ENCODE measurements at regions not wholly inside any gene's neighbourhood (a gene's known extent, or its start where the extent isn't known, plus 50 kb on each side); places are given as distances from the start of the nearest gene placed in this dataset.
"Not testable (repeated sequence)": the region's sequence is repeated elsewhere in the genome, so short reads cannot be mapped to it uniquely, and the experiment has no call there.

DNA sequence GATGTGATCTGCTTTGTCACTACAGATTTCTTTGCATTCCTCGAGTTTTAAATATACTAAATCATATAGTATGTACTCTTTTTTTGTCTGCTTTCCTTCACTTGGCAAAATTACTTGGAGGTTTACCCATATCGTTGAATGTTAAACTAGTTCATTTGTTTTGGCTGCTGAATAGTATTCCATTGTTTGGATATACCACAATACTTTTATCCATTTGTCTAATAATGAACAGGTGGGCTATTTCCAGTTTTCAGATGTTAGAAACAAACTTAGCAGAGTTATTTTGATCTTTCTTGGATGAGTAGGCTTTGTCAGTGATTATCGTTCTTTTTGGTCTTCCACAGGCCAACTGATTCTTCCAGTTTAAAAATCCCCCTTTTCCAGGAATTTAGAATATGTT, 154.0 kb upstream of the TGFBR2 start:
- Mint-ChIP-seq H3K4me3 (no peak overlapping the region), H3K4me1 (ENCODE audit: low read depth) (peaks cover 9% of the 10 kb centered on the region), H3K27me3 (no peaks in the 10 kb centered on the region), H3K27ac (no peak overlapping the region), H3K9me3 (no peaks in the 10 kb centered on the region), H3K36me3 (ENCODE audit: low read depth) (no peaks in the 10 kb centered on the region)
- intact Hi-C loops (cut with micrococcal nuclease): no loop called here

DNA sequence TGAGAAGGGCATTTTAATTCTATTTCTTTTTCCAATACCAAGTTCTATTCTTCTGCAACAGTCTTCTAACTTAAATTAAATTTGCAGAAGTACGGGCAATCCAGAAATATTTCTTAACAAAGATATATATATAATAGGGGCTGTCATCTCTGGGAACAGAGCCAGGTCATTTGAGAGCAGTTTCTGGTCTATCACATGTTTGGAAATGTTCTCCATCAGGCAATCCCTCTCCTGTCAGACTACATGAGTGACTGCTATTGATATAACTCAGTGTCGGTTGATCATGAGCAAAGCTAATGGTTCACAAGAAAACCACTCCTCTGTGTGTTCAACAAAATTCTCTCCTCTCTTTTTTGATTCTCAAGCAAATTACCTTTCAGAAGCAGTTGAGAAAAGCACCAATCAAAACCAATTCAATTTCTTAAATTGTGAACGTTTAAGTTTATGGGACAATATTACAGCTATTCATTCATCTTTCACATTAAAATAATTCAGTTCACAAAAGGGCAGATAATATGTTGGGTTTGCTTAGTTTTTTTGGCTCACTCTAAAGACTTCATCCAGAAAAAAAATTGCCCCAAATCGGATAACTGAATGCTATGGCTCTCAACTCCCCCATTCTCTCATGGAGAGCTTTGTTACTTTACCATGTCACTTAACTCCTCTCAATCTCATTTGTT, 152.9 kb upstream of the TGFBR2 start:
- no peaks in the 10 kb centered on the region for H3K36me3 Mint-ChIP-seq (ENCODE audit: low read depth)
- intact Hi-C loops (cut with micrococcal nuclease): no loop called here
- H3K9me3 Mint-ChIP-seq: no peaks in the 10 kb centered on the region
- no peak overlapping the region for H3K4me3 Mint-ChIP-seq
- H3K27ac Mint-ChIP-seq: no peak overlapping the region
- peaks cover 16% of the 10 kb centered on the region for H3K4me1 Mint-ChIP-seq (ENCODE audit: low read depth)
- no peaks in the 10 kb centered on the region for H3K27me3 Mint-ChIP-seq

DNA sequence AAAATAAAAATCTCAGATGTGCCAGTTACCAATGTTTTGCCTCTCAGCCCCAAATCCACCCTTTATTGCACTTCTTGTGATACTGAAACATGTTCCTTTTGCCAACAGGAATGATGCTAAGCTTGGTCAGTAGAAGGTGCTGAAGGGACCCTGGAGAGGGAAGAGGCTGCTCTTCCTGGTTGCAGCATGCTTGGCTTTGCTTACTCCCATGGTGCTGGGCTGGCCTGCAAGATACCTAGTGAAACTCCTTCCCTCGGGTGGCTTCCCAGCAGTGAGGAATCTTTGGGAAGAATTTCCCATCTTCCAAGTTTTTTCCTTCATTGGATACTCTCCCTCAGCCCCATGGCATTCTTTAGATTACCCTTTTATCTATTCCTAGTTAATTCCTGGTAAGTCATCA, 151.8 kb upstream of the TGFBR2 start:
- H3K4me3 Mint-ChIP-seq: no peak overlapping the region
- peaks cover 4% of the 10 kb centered on the region for H3K9me3 Mint-ChIP-seq
- no peaks in the 10 kb centered on the region for H3K36me3 Mint-ChIP-seq (ENCODE audit: low read depth)
- no peak overlapping the region for H3K27ac Mint-ChIP-seq
- intact Hi-C loops (cut with micrococcal nuclease): no loop called here
- H3K27me3 Mint-ChIP-seq: no peaks in the 10 kb centered on the region
- H3K4me1 Mint-ChIP-seq (ENCODE audit: low read depth): peaks cover 18% of the 10 kb centered on the region

DNA sequence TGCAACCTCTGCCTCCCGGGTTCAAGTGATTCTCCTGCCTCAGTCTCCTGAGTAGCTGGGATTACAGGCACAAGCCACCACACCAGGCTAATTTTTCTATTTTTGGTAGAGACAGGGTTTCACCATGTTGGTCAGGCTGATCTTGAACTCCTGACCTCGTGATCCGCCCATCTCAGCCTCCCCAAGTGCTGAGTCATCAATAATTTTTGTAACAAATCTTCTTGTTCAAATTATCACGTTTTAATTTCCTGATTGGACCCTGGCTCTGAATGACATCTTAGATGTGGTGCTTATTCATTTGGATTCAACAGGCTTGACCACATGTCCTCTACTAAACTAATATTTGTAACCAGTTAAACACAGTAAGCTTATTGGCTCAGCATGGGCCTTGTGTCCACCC, 151.3 kb upstream of the TGFBR2 start:
- H3K27ac Mint-ChIP-seq; H3K9me3 Mint-ChIP-seq; intact Hi-C loops (cut with micrococcal nuclease); H3K36me3 Mint-ChIP-seq (ENCODE audit: low read depth); H3K27me3 Mint-ChIP-seq; H3K4me3 Mint-ChIP-seq: not testable (repeated sequence)
- peaks cover 18% of the 10 kb centered on the region for H3K4me1 Mint-ChIP-seq (ENCODE audit: low read depth)

DNA sequence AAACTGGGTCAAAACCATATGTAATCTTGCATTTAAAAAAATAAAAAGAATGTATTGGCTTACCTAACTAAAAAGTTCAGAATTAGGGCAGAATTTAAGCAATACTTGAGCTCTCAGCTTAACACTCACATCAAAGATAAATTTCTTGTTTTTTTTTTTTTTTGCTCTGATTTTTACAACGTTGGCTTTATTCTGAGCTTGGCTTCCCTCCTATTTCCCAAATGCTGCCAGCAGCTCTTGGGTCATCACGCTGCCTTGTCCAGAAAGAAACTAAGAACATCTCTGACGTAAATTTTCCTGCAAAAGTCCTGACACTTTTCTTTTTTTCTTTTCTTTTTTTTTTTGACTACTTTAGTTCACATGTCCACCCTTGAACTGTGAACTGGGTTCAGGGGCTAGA, 150.6 kb upstream of the TGFBR2 start:
- H3K27ac Mint-ChIP-seq: no peak overlapping the region
- H3K4me1 Mint-ChIP-seq (ENCODE audit: low read depth): peaks cover 18% of the 10 kb centered on the region
- no peak overlapping the region for H3K4me3 Mint-ChIP-seq
- intact Hi-C loops (cut with micrococcal nuclease): no loop called here
- no peaks in the 10 kb centered on the region for H3K27me3 Mint-ChIP-seq
- no peaks in the 10 kb centered on the region for H3K36me3 Mint-ChIP-seq (ENCODE audit: low read depth)
- peaks cover 13% of the 10 kb centered on the region for H3K9me3 Mint-ChIP-seq

DNA sequence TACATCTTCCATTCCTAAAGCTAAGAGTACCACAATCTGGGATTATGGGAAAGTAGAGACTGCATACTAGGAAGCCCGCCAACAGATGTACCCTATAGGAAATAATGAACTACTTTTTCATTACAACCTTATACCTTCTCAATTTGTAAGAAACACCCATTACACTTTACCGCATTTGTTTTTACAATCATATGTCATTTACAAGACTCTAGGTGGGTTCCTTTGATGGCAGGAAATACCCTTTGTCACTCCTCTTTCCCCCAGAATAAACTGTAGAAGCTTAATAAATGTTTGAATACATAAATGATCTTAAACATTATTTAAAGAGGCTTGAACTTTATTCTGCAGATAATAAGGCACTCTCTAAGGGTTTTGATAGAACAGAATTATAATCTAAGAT, 150.1 kb upstream of the TGFBR2 start:
- Mint-ChIP-seq H3K36me3 (ENCODE audit: low read depth) (no peaks in the 10 kb centered on the region), H3K27me3 (no peaks in the 10 kb centered on the region), H3K27ac (no peak overlapping the region), H3K4me3 (no peak overlapping the region), H3K4me1 (ENCODE audit: low read depth) (peaks cover 18% of the 10 kb centered on the region), H3K9me3 (peaks cover 13% of the 10 kb centered on the region)
- intact Hi-C loops (cut with micrococcal nuclease): no loop called here

DNA sequence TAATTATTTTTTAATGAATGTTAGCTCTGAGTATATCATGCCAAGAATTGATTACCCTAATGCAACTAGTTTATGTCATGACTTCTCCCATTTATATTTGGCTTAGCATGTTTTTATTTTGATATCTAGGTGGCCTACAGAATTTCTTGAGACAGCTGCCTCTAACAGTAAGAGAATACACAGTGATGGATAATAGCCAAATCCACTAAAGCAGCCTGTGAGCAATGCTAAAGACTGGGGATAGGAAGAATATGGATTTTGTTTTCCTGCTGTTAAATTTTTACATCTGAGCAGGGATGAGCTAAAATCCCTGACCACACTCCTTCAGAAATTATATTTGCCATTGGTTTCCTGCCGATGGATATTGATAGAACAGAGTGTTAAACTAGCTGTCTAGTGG, 149.3 kb upstream of the TGFBR2 start:
- H3K36me3 Mint-ChIP-seq (ENCODE audit: low read depth): no peaks in the 10 kb centered on the region
- peaks cover 13% of the 10 kb centered on the region for H3K9me3 Mint-ChIP-seq
- peaks cover 18% of the 10 kb centered on the region for H3K4me1 Mint-ChIP-seq (ENCODE audit: low read depth)
- H3K4me3 Mint-ChIP-seq: no peak overlapping the region
- intact Hi-C loops (cut with micrococcal nuclease): no loop called here
- no peak overlapping the region for H3K27ac Mint-ChIP-seq
- H3K27me3 Mint-ChIP-seq: no peaks in the 10 kb centered on the region

DNA sequence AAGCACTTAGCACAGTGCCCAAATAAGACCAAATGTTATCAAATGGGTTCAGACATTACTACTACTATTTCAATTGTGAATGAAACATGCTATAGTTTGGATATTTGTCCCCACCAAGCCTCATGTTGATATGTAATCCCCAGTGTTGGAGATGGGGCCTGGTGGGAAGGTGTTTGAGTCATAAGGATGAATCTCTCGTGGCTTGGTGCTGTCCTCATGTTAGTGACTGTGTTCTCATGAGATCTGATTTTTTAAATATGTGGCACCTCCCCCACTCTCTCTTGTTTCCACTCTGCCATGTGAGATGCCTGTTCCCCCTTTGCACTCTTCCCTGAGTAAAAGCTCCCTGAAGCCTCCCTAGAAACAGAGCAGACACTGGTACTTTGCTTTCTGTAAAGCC, 148.7 kb upstream of the TGFBR2 start:
- peaks cover 13% of the 10 kb centered on the region for H3K9me3 Mint-ChIP-seq
- no peaks in the 10 kb centered on the region for H3K27me3 Mint-ChIP-seq
- no peaks in the 10 kb centered on the region for H3K36me3 Mint-ChIP-seq (ENCODE audit: low read depth)
- intact Hi-C loops (cut with micrococcal nuclease): no loop called here
- peaks cover 18% of the 10 kb centered on the region for H3K4me1 Mint-ChIP-seq (ENCODE audit: low read depth)
- no peak overlapping the region for H3K4me3 Mint-ChIP-seq
- no peak overlapping the region for H3K27ac Mint-ChIP-seq

DNA sequence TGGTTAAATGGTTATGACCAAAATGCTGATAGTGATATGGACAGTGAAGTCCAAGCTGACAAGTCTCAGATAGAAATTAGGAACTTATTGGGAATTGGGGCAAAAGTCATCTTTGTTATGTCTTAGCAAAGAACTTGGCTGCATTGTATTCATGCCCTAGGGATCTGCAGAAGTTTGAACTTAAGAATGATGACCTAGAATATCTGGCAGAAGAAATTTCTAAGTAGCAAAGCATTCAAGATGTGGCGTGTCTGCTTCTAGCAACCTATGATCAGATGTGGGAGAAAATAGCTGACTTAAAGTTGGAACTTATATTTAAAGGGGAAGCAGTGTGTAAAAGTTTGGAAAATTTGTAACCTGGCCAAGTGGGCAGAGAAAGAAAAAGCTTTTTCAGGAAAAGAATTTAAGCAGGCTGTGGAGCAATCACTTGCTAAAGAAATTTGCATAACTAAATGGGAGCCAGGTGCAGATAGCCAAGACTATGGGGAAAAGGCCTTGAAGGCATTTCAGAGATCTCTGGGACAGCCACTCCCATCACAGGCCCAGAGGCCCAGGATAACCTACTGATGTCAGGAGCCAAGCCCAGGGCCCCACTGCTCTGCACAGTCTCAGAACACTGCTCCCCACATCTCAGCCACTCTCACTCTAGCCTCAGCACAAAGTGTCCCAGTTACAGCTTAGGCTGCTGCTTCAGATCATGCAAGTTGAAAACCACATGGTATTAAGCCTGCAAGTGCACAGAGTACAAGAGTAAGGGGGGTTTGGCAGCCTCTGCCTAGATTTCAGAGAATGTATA, 147.8 kb upstream of the TGFBR2 start:
- H3K27ac Mint-ChIP-seq: no peak overlapping the region
- peaks cover 11% of the 10 kb centered on the region for H3K4me1 Mint-ChIP-seq (ENCODE audit: low read depth)
- H3K27me3 Mint-ChIP-seq: no peaks in the 10 kb centered on the region
- H3K4me3 Mint-ChIP-seq: no peak overlapping the region
- H3K9me3 Mint-ChIP-seq: peaks cover 13% of the 10 kb centered on the region
- intact Hi-C loops (cut with micrococcal nuclease): no loop called here
- no peaks in the 10 kb centered on the region for H3K36me3 Mint-ChIP-seq (ENCODE audit: low read depth)

DNA sequence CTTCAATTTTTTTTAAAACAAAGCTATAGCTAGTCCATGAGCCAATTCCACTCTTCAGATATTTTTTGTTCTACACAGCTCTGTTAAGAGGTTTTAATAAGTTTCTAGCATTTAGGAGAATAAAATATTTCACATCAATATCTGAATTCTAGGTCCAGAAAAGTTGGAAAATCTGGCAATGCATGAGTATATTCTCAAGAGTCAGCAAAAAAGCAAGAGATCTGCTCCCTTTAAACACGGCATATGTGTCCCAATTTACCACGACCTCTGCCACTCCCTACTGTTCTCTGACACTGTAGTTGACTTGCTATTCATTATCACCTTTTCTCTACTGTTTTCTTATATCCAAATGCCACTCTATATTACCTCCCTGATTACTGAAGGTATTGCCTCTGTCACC, 145.1 kb upstream of the TGFBR2 start:
- intact Hi-C loops (cut with micrococcal nuclease): no loop called here
- Mint-ChIP-seq H3K9me3 (peaks cover 13% of the 10 kb centered on the region), H3K4me1 (ENCODE audit: low read depth) (peaks cover 9% of the 10 kb centered on the region), H3K27me3 (no peaks in the 10 kb centered on the region), H3K36me3 (ENCODE audit: low read depth) (no peaks in the 10 kb centered on the region), H3K4me3 (no peak overlapping the region), H3K27ac (no peak overlapping the region)

DNA sequence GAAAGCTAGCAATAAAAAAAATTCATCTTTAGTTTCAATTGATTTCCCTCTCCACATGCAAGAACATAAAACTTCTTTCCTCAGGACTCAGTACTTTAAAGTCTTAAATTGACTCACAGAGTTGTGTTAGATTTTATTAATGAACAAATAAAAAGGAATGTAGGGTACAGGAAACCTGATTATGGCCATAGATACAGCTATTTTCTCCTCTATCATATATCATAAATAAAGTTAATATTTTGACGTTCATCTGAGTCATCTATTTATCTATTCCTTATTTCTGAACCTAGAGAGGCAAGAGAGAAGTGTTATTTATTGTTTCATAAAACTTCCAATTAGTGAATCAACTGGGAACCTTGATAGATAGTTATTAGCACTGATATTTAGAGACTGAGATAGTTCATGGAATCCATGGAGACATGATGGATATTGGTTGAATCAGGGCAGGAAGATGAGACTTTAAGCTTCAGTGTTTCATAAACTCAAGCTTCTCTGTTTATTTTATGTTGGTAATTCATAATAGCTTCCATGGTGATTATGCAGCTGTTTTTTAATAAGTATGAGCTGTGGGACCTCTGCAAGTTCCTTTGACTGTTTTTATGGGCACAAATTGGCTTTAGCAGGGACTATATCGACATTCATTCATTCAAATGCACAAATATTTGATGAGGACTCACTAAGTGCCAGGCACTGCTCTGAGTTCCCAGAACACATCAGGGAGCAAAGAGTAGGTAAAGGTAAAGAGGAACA, 143.5 kb upstream of the TGFBR2 start:
- H3K9me3 Mint-ChIP-seq: peaks cover 13% of the 10 kb centered on the region
- peaks cover 8% of the 10 kb centered on the region for H3K4me1 Mint-ChIP-seq (ENCODE audit: low read depth)
- intact Hi-C loops (cut with micrococcal nuclease): no loop called here
- H3K27ac Mint-ChIP-seq: no peak overlapping the region
- H3K36me3 Mint-ChIP-seq (ENCODE audit: low read depth): no peaks in the 10 kb centered on the region
- no peak overlapping the region for H3K4me3 Mint-ChIP-seq
- H3K27me3 Mint-ChIP-seq: no peaks in the 10 kb centered on the region

DNA sequence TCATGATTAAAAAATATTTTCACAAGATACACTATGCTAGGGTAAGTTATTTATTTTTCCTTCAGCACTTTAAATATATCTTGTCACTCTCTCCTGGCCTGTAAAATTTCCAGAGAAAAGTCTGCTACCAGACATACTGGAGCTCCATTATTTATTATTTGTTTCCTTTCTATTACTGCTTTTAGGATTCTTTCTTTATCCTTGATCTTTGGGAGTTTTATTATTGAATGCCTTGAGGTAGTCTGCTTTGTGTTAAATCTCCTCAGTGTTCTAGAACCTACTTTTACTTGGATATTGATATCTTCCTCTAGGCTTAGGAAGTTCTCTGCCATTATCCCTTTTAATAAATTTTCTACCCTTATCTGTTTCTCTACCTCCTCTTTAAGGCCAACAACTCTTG, 142.0 kb upstream of the TGFBR2 start:
- H3K9me3 Mint-ChIP-seq: peaks cover 12% of the 10 kb centered on the region
- H3K27ac Mint-ChIP-seq: no peak overlapping the region
- no peak overlapping the region for H3K4me3 Mint-ChIP-seq
- no peaks in the 10 kb centered on the region for H3K36me3 Mint-ChIP-seq (ENCODE audit: low read depth)
- H3K4me1 Mint-ChIP-seq (ENCODE audit: low read depth): no peaks in the 10 kb centered on the region
- intact Hi-C loops (cut with micrococcal nuclease): no loop called here
- H3K27me3 Mint-ChIP-seq: no peaks in the 10 kb centered on the region

DNA sequence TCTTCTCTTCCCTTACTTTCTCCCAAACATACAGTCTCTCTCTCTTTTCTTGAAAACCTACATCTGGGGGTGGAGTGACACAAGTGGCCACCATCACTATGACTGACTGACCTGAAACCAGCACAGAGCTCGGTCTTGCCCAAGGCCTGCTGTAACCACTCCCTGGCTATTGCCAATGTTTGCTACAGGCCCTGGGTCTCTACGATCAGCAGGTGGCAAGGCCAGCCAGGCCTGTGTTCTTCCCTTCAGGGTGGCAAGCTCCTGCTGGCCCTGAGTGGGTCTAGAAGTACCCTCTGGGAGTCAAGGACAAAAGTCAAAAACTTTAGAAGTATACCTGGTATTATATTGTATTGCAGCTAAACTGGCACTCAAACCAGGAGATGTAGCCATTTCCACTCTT, 140.9 kb upstream of the TGFBR2 start:
- peaks cover 1% of the 10 kb centered on the region for H3K9me3 Mint-ChIP-seq
- H3K36me3 Mint-ChIP-seq (ENCODE audit: low read depth): no peaks in the 10 kb centered on the region
- no peak overlapping the region for H3K27ac Mint-ChIP-seq
- peaks cover 2% of the 10 kb centered on the region for H3K4me1 Mint-ChIP-seq (ENCODE audit: low read depth)
- intact Hi-C loops (cut with micrococcal nuclease): no loop called here
- H3K27me3 Mint-ChIP-seq: no peaks in the 10 kb centered on the region
- no peak overlapping the region for H3K4me3 Mint-ChIP-seq

DNA sequence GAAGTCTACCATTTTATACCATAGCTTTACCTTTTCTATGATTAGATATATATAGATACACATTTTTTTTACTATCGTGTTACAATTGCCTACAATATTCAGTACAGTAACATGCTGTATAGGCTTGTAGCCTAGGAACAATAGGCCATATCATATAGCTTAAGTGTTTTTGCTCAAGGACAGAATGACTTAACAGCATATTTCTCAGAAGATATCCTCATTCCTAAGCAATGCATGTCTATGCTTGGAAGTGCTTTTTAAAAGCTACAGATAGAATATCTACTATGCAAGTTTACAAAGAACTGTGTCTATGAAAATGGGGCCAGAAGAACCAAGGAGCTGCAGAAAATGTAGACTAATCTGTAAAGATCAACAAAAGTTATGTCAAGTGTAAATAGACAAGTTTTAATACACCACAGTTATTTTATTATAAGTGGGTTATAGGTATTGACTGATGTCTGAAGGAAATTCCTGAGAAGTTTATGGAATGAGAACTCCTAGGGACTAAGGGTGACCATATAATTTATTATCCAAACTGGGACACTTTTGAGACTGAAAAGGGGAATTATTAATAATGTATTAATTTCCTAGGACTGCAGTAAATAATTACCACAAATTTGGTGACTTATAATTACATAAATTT, 138.7 kb upstream of the TGFBR2 start:
- peaks cover 9% of the 10 kb centered on the region for H3K4me1 Mint-ChIP-seq (ENCODE audit: low read depth)
- no peaks in the 10 kb centered on the region for H3K36me3 Mint-ChIP-seq (ENCODE audit: low read depth)
- no peaks in the 10 kb centered on the region for H3K9me3 Mint-ChIP-seq
- intact Hi-C loops (cut with micrococcal nuclease): no loop called here
- no peaks in the 10 kb centered on the region for H3K27me3 Mint-ChIP-seq
- no peak overlapping the region for H3K4me3 Mint-ChIP-seq
- H3K27ac Mint-ChIP-seq: no peak overlapping the region

All from dendritic cell treated with granulocyte-macrophage colony-stimulating factor and Interleukin-4, amounts not matched to agents 40 ng/mL and 50 ng/mL, for 4 days (primary cell).